ENCODE measurements at regions not wholly inside any gene's neighbourhood (a gene's known extent, or its start where the extent isn't known, plus 50 kb on each side); places are given as distances from the start of the nearest gene placed in this dataset.

- Histone ChIP-seq H3K27me3 (no peaks in the 10 kb centered on the region), H3K4me3 (ENCODE audit: low read depth, low read length) (no peak overlapping the region), H3K4me1 (no peaks in the 10 kb centered on the region), H3K9me3 (no peaks in the 10 kb centered on the region), H3K36me3 (no peaks in the 10 kb centered on the region)
- no peak for TF ChIP-seq CTCF (IDR thresholded peaks at IDR 0.05; ENCODE audit: low read depth, low read length)
- DNase-seq = no peak
Measured at GRCh38 chr9:99682378-99682777, 139.3 kb upstream of the NR4A3 start.

- H3K9me3 ChIP-seq = no peaks in the 10 kb centered on the region
- no peak overlapping the region for H3K4me3 ChIP-seq (ENCODE audit: low read depth, low read length)
- no peak for DNase-seq
- TF ChIP-seq CTCF (IDR thresholded peaks at IDR 0.05; ENCODE audit: low read depth, low read length) = no peak
- no peaks in the 10 kb centered on the region for H3K4me1 ChIP-seq
- no peaks in the 10 kb centered on the region for H3K27me3 ChIP-seq
- H3K36me3 ChIP-seq = no peaks in the 10 kb centered on the region
Measured at GRCh38 chr9:99682870-99683269, 138.8 kb upstream of the NR4A3 start.

GRCh38 chr9:99690573-99690972 lies 131.1 kb upstream of the NR4A3 start:
- no peak for DNase-seq
- Histone ChIP-seq H3K27me3 (no peaks in the 10 kb centered on the region), H3K4me1 (peaks cover 4% of the 10 kb centered on the region), H3K36me3 (no peaks in the 10 kb centered on the region), H3K4me3 (ENCODE audit: low read depth, low read length) (no peak overlapping the region), H3K9me3 (no peaks in the 10 kb centered on the region)
- TF ChIP-seq CTCF (IDR thresholded peaks at IDR 0.05; ENCODE audit: low read depth, low read length) = no peak

- Histone ChIP-seq H3K9me3 (no peaks in the 10 kb centered on the region), H3K4me3 (ENCODE audit: low read depth, low read length) (no peak overlapping the region), H3K27me3 (no peaks in the 10 kb centered on the region), H3K4me1 (peaks cover 4% of the 10 kb centered on the region), H3K36me3 (no peaks in the 10 kb centered on the region)
- no peak for TF ChIP-seq CTCF (IDR thresholded peaks at IDR 0.05; ENCODE audit: low read depth, low read length)
- no peak for DNase-seq
Measured at GRCh38 chr9:99693888-99694287, 127.8 kb upstream of the NR4A3 start.

- Histone ChIP-seq H3K27me3 (no peaks in the 10 kb centered on the region), H3K36me3 (no peaks in the 10 kb centered on the region), H3K9me3 (no peaks in the 10 kb centered on the region), H3K4me3 (ENCODE audit: low read depth, low read length) (no peak overlapping the region), H3K4me1 (peaks cover 4% of the 10 kb centered on the region)
- TF ChIP-seq CTCF (IDR thresholded peaks at IDR 0.05; ENCODE audit: low read depth, low read length) = no peak
- no peak for DNase-seq
Measured at GRCh38 chr9:99694393-99694792, 127.3 kb upstream of the NR4A3 start.

- Histone ChIP-seq H3K4me3 (ENCODE audit: low read depth, low read length) (no peak overlapping the region), H3K4me1 (no peaks in the 10 kb centered on the region), H3K9me3 (peaks cover 3% of the 10 kb centered on the region; the same call in 1 of the 2 replicates), H3K27me3 (no peaks in the 10 kb centered on the region), H3K36me3 (no peaks in the 10 kb centered on the region)
- no peak for DNase-seq
- TF ChIP-seq CTCF (IDR thresholded peaks at IDR 0.05; ENCODE audit: low read depth, low read length) = no peak
Measured at GRCh38 chr9:99699396-99699795, 122.3 kb upstream of the NR4A3 start.

Measured in BE2C (cell line).